Upper lobe of left lung (tissue), 6 donors: ENCODE measurements at regions not wholly inside any gene's neighbourhood (a gene's known extent, or its start where the extent isn't known, plus 50 kb on each side); places are given as distances from the start of the nearest gene placed in this dataset.
A peak's percentile ranks its signal among the peaks of the same experiment; 100 is the strongest.

ENCODE experiments used
- ATAC-seq, 2 donors: fragments of 200-7000 bp; cut with Tn5 transposase; one replicate each; pipeline ENCODE4 v1.9.1; 2022; ENCODE audit warnings: mild to moderate bottlenecking in 2 of 2, moderate library complexity in 2 of 2; ENCODE audit not compliant: low FRiP score in 2 of 2
- DNase-seq, 2 donors: peaks; one replicate each; pipeline ENCODE4 v3.0.0-alpha.2; 2019 to 2020
- H3K27ac ChIP-seq, 4 donors: fragments of 200-600 bp; sonication (generic); one replicate each; pipeline ENCODE4 v1.5.1; 2016 to 2019
- H3K27me3 ChIP-seq, 4 donors: fragments of 200-600 bp; sonication (generic); one replicate each; pipeline ENCODE4 v1.5.1; 2017 to 2019
- H3K36me3 ChIP-seq, 4 donors: fragments of 200-600 bp; sonication (generic); one replicate each; pipeline ENCODE4 v1.5.1; 2016 to 2019
- H3K4me1 ChIP-seq, 4 donors: fragments of 200-600 bp; sonication (generic); one replicate each; pipeline ENCODE4 v1.5.1; 2018 to 2019
- H3K4me3 ChIP-seq, 4 donors: fragments of 200-600 bp; sonication (generic); one replicate each; pipeline ENCODE4 v1.5.1; 2017 to 2019; ENCODE audit warnings: mild to moderate bottlenecking in 2 of 4, moderate library complexity in 1 of 4
- H3K9me3 ChIP-seq, 4 donors: fragments of 200-600 bp; sonication (generic); one replicate each; pipeline ENCODE4 v1.5.1; 2018 to 2019
- CTCF ChIP-seq, 6 experiments: fragments of 450-650 bp in 4 of 6; fragments of 200-600 bp in 2 of 6; sonication (generic) in 2 of 6; IDR thresholded peaks; one replicate each; pipeline ENCODE4 v1.5.1; 2016 to 2019; ENCODE audit warnings: antibody characterized with exemption in 6 of 6
- EP300 ChIP-seq, 4 donors: sonication (generic); formaldehyde crosslinking; IDR thresholded peaks; one replicate each; pipeline ENCODE4 v1.5.1; 2017; ENCODE audit warnings: antibody characterized with exemption in 4 of 4, control low read depth in 2 of 4
- POLR2A ChIP-seq, 4 donors: fragments of 450-650 bp; IDR thresholded peaks; one replicate each; pipeline ENCODE4 v1.5.1; 2016 to 2017; ENCODE audit warnings: antibody characterized with exemption in 4 of 4, mild to moderate bottlenecking in 2 of 4
- POLR2AphosphoS5 ChIP-seq, 2 donors: sonication (generic); formaldehyde crosslinking; IDR thresholded peaks; one replicate each; pipeline ENCODE4 v1.5.1; 2017; ENCODE audit warnings: antibody characterized with exemption in 2 of 2
- WGBS, 2 donors: methylation state at CpG; one replicate each; pipeline ENCODE4 v1.1.5; 2017 to 2018; 5-methylcytosine and 5-hydroxymethylcytosine counted together
- donor health status: DM: no; HTN: no; CAD: no; lungs with moderate emphysema.
- donor health status: DM: no; HTN: yes; CAD: no; lungs with severe emphysema.

GRCh38 chr1:81111818-81112217 lies 688.9 kb upstream of the ADGRL2 start:
- WGBS, 2 donors, result 79 to 86% methylated on average over 2 of the region's 2 CpGs
- Histone ChIP-seq H3K36me3 (no peaks in the 10 kb centered on the region), H3K27ac (no peak overlapping the region), H3K9me3 (no peaks in the 10 kb centered on the region), H3K27me3 (no peaks in the 10 kb centered on the region), H3K4me1 (no peaks in the 10 kb centered on the region), H3K4me3 (no peak overlapping the region)
- ATAC-seq (no peak), DNase-seq (no peak)
- no peak for TF ChIP-seq POLR2AphosphoS5 (IDR thresholded peaks at IDR 0.05)
- no peak for TF ChIP-seq EP300 (IDR thresholded peaks at IDR 0.05)
- TF ChIP-seq POLR2A (IDR thresholded peaks at IDR 0.05), result no peak
- no peak for TF ChIP-seq CTCF (IDR thresholded peaks at IDR 0.05)

- Histone ChIP-seq H3K9me3 (no peaks in the 10 kb centered on the region), H3K27ac (no peak overlapping the region), H3K36me3 (no peaks in the 10 kb centered on the region), H3K4me1 (no peaks in the 10 kb centered on the region), H3K27me3 (no peaks in the 10 kb centered on the region), H3K4me3 (no peak overlapping the region)
- WGBS, 2 donors, result 93 to 100% methylated on average over 3 to 4 of the region's 4 CpGs
- DNase-seq (peak in 1 of 2 donors; percentile 4), ATAC-seq (no peak)
- TF ChIP-seq POLR2A (IDR thresholded peaks at IDR 0.05) (no peak), EP300 (IDR thresholded peaks at IDR 0.05) (no peak), CTCF (IDR thresholded peaks at IDR 0.05) (no peak), POLR2AphosphoS5 (IDR thresholded peaks at IDR 0.05) (no peak)
Measured at GRCh38 chr1:81109038-81109437, 691.7 kb upstream of the ADGRL2 start.

- Histone ChIP-seq H3K27ac (no peak overlapping the region), H3K4me1 (no peaks in the 10 kb centered on the region), H3K9me3 (no peaks in the 10 kb centered on the region), H3K36me3 (no peaks in the 10 kb centered on the region), H3K27me3 (no peaks in the 10 kb centered on the region), H3K4me3 (no peak overlapping the region)
- TF ChIP-seq POLR2A (IDR thresholded peaks at IDR 0.05), result no peak
- no peak for TF ChIP-seq EP300 (IDR thresholded peaks at IDR 0.05)
- no peak for TF ChIP-seq CTCF (IDR thresholded peaks at IDR 0.05)
- no peak for TF ChIP-seq POLR2AphosphoS5 (IDR thresholded peaks at IDR 0.05)
- ATAC-seq (no peak), DNase-seq (no peak)
- 55% methylated on average over 3 of the region's 3 CpGs for WGBS, 2 donors
Measured at GRCh38 chr1:81097860-81098259, 702.9 kb upstream of the ADGRL2 start.

GRCh38 chr1:81073580-81073979 lies 727.2 kb upstream of the ADGRL2 start:
- H3K4me1 ChIP-seq, result no peaks in the 10 kb centered on the region
- TF ChIP-seq POLR2A (IDR thresholded peaks at IDR 0.05) (no peak), CTCF (IDR thresholded peaks at IDR 0.05) (no peak), EP300 (IDR thresholded peaks at IDR 0.05) (no peak), POLR2AphosphoS5 (IDR thresholded peaks at IDR 0.05) (no peak)
- 73 to 78% methylated on average over 1 of the region's 1 CpG for WGBS, 2 donors
- H3K27ac ChIP-seq, result no peak overlapping the region
- H3K36me3 ChIP-seq, result no peaks in the 10 kb centered on the region
- no peak for DNase-seq
- no peaks in the 10 kb centered on the region for H3K9me3 ChIP-seq
- ATAC-seq, result no peak
- H3K27me3 ChIP-seq, result no peaks in the 10 kb centered on the region
- no peak overlapping the region for H3K4me3 ChIP-seq

- 75 to 88% methylated on average over 3 of the region's 3 CpGs for WGBS, 2 donors
- DNase-seq (no peak), ATAC-seq (no peak)
- no peak overlapping the region for H3K27ac ChIP-seq
- H3K4me3 ChIP-seq, result no peak overlapping the region
- no peaks in the 10 kb centered on the region for H3K36me3 ChIP-seq
- H3K27me3 ChIP-seq, result no peaks in the 10 kb centered on the region
- H3K9me3 ChIP-seq, result no peaks in the 10 kb centered on the region
- TF ChIP-seq EP300 (IDR thresholded peaks at IDR 0.05) (no peak), POLR2A (IDR thresholded peaks at IDR 0.05) (no peak), POLR2AphosphoS5 (IDR thresholded peaks at IDR 0.05) (no peak), CTCF (IDR thresholded peaks at IDR 0.05) (no peak)
- H3K4me1 ChIP-seq, result no peaks in the 10 kb centered on the region
Measured at GRCh38 chr1:81071969-81072753, 728.6 kb upstream of the ADGRL2 start.
